ENCODE measurements at regions not wholly inside any gene's neighbourhood (a gene's known extent, or its start where the extent isn't known, plus 50 kb on each side); places are given as distances from the start of the nearest gene placed in this dataset.

DNA sequence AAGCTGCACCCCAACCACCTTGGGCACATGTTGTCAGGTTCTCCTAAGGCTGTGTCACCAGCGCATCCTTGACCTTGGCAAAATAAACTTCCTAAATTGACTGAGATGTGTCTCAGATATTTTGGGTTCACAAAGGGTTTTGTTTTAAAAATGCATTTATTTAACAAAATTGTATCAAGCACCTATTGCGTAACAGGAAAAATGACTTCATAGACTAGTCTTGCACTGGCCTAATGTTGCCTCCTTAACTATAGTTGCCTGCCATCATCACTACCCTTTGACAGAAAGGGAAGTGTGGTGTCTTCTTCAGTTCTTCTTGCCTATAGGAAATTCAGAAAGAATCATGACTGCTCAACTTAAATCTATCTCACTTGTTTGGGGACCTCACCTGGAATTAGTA, 374.2 kb downstream of the SH2D1A start:
- TF ChIP-seq, protein P1, sequence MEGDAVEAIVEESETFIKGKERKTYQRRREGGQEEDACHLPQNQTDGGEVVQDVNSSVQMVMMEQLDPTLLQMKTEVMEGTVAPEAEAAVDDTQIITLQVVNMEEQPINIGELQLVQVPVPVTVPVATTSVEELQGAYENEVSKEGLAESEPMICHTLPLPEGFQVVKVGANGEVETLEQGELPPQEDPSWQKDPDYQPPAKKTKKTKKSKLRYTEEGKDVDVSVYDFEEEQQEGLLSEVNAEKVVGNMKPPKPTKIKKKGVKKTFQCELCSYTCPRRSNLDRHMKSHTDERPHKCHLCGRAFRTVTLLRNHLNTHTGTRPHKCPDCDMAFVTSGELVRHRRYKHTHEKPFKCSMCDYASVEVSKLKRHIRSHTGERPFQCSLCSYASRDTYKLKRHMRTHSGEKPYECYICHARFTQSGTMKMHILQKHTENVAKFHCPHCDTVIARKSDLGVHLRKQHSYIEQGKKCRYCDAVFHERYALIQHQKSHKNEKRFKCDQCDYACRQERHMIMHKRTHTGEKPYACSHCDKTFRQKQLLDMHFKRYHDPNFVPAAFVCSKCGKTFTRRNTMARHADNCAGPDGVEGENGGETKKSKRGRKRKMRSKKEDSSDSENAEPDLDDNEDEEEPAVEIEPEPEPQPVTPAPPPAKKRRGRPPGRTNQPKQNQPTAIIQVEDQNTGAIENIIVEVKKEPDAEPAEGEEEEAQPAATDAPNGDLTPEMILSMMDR (IDR thresholded peaks at IDR 0.05), result no peak
- no peak for TF ChIP-seq ZC3H11A (IDR thresholded peaks at IDR 0.05)
- TF ChIP-seq RFX5 (IDR thresholded peaks at IDR 0.05), result no peak
- TF ChIP-seq, protein P2, sequence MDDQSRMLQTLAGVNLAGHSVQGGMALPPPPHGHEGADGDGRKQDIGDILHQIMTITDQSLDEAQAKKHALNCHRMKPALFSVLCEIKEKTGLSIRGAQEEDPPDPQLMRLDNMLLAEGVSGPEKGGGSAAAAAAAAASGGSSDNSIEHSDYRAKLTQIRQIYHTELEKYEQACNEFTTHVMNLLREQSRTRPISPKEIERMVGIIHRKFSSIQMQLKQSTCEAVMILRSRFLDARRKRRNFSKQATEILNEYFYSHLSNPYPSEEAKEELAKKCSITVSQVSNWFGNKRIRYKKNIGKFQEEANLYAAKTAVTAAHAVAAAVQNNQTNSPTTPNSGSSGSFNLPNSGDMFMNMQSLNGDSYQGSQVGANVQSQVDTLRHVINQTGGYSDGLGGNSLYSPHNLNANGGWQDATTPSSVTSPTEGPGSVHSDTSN (IDR thresholded peaks at IDR 0.05), result no peak

Measured in A549 (cell line).